Jurkat, Clone E6-1 (cell line): ENCODE measurements at regions not wholly inside any gene's neighbourhood (a gene's known extent, or its start where the extent isn't known, plus 50 kb on each side); places are given as distances from the start of the nearest gene placed in this dataset.

Experiments
- DNase-seq: peaks from one replicate; pipeline ENCODE4 v3.0.0-alpha.2; 2011; ENCODE audit warnings: low read depth, low spot score
- H3K4me3 ChIP-seq: 2 replicates; pipeline ENCODE4 v1.5.1; 2011; ENCODE audit warnings: mild to moderate bottlenecking, low read length, control low read depth, moderate library complexity

DNA sequence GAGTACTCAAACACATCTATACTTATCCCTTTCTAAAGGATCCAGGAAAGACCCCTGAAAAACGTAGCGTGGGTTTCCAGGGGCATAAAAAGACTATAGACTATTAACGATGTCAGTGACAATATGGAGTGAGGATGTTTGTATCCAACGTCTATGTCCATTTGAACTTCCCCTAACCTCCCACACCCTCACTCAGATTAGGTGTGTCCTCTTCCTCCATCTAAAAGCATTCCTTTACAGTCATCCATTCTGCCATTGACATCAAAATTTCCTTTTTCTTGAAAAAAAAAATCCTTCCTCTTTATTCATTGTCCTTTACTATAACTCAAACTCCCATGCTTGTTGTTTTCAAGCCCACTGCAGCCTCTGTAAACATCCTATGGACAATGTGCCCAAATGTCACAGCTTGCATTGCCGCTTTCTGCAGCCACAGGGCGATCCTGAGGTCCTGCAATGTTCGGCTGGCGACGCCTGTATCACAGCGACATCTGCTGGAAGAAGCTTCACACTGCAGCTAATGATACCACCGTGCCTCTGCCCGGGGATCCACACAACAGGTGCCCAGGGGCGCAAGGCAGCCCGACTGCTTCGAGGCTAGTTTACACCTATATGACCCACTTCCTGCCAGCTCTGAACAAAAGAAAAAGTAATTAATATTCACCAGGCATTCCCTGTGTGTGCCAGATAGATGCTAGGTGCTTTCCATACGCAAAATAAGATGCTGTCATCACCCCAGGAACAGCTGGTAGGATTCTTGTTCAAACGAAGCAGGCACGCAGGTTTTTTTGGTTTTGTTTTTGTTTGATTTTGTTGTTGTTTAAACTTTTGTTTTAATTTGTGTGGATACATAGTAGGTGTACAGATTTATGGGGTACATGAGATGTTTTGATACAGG, 267.9 kb upstream of the GHITM start:
- peak; percentile 49 for DNase-seq
- no peak overlapping the region for H3K4me3 ChIP-seq

- H3K4me3 ChIP-seq: no peak overlapping the region
- DNase-seq: no peak
These were observed 259.0 kb upstream of the GHITM start for GRCh38 chr10:83880252-83880791.

GRCh38 chr10:83881661-83882060, 257.6 kb upstream of the GHITM start:
- no peak for DNase-seq

DNA sequence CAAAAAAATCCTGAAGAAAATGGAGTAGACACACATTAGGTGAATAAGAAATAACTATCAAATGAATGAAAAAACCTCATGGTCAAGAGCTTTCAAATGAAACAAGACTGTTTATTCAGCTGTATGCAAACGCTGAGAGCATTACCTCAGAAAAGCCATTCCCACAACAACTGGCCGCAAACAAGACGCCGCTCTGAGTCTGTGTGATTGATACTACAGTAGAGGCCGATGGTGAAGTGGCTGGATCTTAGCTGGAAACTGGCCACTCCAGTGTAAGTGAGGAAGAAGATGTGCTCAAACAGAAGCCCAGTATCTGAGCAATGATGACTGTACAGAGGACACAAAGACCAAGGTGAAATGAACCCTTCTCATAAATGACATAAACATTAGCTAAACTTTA, 252.4 kb upstream of the GHITM start:
- H3K4me3 ChIP-seq: no peak overlapping the region
- no peak for DNase-seq

More at GRCh38 chr10:83881661-83882060, 257.6 kb upstream of the GHITM start:
- no peak overlapping the region for H3K4me3 ChIP-seq

- DNase-seq: no peak
- H3K4me3 ChIP-seq: no peak overlapping the region
These were observed 246.6 kb upstream of the GHITM start for GRCh38 chr10:83892737-83893136.

DNA sequence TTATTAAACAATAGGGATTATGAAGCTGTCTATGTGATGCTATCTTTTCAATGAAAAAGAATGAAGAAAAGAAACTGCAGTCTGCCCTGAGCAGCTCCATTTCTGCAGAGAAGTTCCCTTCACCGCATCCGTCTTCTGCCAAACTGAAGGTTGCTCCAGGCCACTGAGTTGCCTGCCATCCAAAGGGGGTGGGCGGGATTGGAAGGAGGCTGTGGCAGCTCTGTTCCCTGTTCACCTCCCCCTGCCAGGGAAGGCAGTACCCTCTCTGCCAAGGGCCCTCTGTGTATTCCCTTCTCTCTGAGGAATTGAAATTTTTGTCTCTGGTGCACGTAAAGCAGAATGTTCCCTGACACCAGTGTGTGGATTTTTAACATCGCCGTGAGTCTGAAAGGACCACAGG, 243.1 kb upstream of the GHITM start:
- DNase-seq: no peak
- no peak overlapping the region for H3K4me3 ChIP-seq

DNA sequence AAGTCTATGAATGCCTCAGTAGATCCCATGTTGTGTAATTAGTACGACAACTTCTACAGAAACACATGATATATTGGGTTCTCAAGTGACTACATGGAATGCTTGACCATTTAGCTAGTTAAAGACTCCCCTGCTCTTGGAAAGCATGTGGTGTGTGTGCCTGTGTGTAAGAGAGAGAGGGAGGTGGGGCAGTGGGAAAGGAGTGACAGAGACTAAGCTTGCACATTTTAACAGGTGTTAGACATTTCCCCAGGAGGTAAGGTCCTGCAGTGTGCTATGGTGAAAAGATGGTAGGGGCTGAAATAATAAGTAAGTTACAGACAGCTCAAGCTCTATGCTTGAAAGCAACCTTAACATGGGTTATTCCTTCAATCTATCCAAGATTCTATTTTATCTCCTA, 241.7 kb upstream of the GHITM start:
- DNase-seq: no peak

GRCh38 chr10:83908506-83908905, 230.8 kb upstream of the GHITM start:
- H3K4me3 ChIP-seq: no peak overlapping the region
- peak; percentile 43 for DNase-seq

More for the DNA sequence above, 241.7 kb upstream of the GHITM start:
- H3K4me3 ChIP-seq: no peak overlapping the region

DNA sequence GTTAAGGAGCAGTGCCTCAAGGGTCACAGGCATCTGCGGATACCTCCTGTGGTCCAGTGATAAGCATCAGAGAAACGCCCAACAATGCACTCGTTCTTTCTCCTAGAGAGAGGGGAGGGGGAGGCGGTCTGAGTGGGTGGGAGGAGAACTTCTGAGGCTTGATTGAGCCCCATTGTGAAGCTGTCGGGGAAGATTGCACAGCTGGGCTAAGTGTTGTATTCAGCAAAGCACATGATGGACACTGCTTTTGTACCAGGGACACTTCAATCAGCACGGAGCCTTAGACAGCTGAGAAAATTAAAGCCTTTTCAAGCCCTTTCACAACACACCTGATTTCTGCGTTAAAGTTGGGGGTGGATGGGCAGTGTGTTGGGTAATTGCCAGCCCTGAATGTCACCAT, 230.3 kb upstream of the GHITM start:
- H3K4me3 ChIP-seq: no peak overlapping the region
- no peak for DNase-seq

DNA sequence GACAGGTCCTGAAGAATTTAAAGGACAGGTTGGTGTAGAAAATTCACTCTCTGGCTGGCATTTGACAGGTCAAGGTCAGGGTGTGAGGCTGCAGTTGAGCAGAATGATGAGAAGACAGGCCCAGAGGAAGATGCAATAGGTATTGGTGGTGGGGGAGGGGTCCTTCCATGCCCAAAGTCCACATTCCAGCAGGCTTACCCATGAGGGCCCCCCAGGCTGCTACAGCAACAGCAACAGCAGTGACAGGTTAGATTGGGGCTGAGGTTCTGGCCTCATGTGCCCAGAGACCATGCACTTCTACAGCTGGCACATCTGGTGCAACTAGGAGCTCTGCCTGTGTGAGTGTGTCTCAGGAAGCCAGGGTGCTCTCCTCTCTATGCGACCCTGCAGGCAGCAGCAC, 223.5 kb upstream of the GHITM start:
- no peak for DNase-seq
- no peak overlapping the region for H3K4me3 ChIP-seq

DNA sequence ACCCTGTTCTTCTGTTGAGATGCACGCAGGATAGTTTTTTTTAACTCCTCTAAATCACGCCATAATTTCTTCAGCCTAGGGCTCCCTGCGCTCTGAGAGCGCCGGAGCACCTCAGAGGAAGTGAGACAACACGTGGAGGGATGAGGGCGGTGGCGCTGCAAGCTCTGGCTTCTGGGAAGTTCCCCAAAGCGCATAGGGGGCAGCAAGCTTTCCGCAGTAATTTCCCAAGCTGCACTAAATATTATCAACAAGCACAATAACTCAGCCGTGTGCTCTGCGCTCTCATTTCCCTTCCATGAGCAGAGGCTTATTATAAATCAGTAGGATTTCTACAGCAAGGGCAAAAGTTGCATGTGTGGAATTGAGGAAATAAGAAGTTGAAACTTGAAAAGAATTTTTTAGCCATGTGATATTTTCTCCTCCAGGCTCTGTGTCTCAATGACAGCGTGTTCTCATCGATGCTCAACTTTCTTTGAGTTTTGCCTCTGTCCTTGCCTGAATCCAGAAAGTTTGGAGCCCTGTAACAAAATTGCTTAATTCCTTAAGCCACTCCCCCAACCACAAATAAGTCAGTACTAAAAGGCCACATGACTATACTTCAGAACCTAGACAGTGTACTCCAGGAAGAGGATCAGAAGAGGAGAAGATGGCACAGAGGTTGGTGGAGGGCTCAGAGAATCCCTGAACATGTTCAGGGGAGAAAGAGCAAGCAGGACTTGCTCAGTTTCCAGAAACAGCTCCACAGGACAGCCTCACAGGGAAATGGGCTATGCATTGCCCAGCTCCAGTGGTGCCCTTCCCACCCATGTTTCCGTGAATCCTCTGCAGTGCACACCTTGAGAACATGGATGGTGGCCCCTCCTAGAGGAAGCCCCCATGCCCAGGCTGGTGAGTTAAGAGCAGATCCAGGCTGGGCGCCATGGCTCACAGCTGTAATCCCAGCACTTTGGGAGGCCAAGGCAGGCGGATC, 221.5 kb upstream of the GHITM start:
- no peak for DNase-seq
- H3K4me3 ChIP-seq: no peak overlapping the region

- no peak for DNase-seq
- H3K4me3 ChIP-seq: no peak overlapping the region
These were observed 220.1 kb upstream of the GHITM start for GRCh38 chr10:83919187-83919586.

DNA sequence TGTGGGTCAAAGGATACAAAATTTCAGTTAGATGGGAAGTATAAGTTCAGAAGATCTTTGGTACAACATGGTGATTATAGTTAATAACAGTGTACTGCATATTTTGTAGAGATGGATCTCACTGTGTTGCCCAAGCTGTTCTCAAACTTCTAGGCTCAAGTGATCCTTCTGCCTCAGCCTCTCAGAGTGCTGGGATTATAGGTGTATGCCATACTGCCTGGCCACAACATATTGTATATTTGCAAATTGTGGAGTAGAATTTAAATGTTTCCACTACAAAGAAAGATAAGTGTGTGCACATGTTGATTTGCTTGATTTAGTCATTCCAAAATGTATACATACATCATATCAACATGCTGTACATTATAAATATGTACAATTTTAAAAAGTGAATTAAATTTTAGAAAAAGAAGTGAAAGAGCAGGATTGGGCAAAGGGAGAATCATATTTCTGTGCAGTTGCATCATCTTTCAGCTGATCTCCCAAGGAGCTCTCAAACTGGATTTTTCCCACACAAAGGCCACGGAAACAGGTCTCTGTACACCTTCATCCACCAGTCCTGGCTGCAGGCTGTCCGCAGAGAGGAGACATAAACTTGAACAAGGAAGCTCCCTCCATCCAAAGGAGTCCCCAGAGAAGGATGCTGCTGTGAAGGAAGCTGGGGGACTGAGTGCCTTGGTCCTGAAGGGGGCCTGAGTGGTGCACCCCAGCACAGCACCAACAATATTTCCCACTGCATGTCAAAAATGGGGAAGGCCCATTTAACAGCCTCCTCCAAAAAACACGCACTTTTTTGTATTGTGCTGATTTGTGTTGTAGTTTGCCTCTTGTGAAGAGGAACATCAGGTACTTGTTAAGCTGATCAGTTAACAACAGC, 217.1 kb upstream of the GHITM start:
- H3K4me3 ChIP-seq: no peak overlapping the region
- DNase-seq: no peak

DNA sequence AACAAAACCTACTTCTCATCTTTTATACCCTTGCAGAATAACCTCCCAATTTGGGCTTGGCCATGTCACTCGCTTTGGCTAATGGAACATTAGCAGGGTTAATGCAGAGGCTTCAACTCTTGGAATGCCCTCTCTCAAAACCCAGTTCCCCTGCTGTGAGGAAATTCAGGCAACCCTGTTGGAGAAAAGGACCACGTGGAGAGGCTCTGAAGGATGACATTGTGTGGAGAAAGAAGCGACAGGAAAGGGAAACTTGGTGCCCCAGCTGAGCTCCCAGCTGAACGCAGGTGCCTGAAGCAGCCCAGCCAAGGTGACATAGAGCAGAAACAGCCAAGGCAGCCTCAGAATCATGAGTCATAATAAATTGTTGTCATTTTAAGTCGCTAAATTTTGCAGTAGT, 214.2 kb upstream of the GHITM start:
- H3K4me3 ChIP-seq: no peak overlapping the region
- no peak for DNase-seq

- H3K4me3 ChIP-seq: no peak overlapping the region
- DNase-seq: no peak
These were observed 212.7 kb upstream of the GHITM start for GRCh38 chr10:83926606-83927005.

DNA sequence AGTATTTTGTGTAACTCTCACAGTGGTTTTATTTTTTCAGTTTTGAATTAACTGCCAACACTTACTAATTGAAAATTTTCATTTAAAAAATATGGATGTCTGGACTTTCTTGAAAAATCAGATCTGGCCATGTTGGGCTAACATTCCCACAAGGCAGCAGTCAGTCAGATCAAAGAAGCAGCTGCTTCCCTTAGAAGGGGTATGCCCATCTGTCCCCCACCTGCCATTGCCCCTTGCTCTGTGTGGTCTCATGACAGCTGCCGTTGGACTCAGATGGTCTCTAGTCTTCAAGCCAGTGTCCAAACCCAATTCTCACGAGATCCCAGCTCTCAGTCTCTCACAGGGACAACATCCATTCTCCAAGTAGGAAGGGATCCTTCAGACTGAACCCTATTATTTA, 212.1 kb upstream of the GHITM start:
- no peak overlapping the region for H3K4me3 ChIP-seq
- no peak for DNase-seq

DNA sequence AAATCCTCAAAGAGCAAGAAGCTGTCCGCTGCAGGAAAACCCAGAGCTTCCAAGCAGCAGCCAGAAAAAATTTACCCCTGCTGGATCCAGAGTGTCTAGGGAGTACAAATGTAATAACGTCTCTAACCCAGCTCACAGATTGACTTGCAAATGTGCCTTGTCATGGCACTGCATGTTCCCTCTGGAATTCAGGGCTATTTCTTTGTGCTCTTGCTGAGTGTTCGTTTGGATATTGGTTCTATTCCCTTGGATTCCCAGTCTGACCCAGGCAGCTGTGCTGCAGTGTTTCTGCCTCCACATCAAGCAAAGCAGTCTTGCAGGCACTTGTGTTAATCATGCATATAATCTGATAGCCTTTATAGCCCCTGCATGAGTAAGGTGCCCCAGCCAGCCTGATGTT, 209.9 kb upstream of the GHITM start:
- no peak for DNase-seq
- no peak overlapping the region for H3K4me3 ChIP-seq

DNA sequence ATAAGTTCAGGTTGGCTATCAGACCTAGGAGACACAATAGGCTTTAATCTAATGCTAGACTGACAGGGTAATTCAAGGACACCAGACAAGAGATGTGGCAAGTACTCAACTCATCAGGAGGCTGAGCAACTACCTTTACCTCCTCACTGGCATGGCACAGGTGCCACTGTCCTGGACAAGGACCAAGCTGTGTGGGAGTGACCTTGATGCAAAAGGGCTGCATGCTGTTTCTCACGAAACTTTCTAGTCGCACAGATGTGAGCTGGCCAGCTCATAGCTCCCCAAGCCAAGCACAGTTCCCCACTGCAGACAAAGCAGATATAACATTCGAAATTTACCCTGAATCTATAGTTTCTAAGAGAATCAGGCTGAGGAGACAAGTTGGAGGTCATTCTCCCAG, 207.6 kb upstream of the GHITM start:
- no peak overlapping the region for H3K4me3 ChIP-seq
- DNase-seq: no peak

- no peak for DNase-seq
- no peak overlapping the region for H3K4me3 ChIP-seq
These were observed 207.1 kb upstream of the GHITM start for GRCh38 chr10:83932245-83932644.
